Kidney (tissue), 13 donors: ENCODE measurements at regions not wholly inside any gene's neighbourhood (a gene's known extent, or its start where the extent isn't known, plus 50 kb on each side); places are given as distances from the start of the nearest gene placed in this dataset.

ENCODE experiments used
- DNase-seq, 5 donors: peaks; one replicate each; pipeline ENCODE4 v3.0.0-alpha.2; 2013 to 2020
- FAIRE-seq: peaks from 2 replicates; lab custom pipeline; 2012; peaks lifted over from hg19 to GRCh38; lab: Jason Lieb, UNC
- H3K27ac ChIP-seq, 2 donors: one replicate each; pipeline ENCODE4 v1.7.0; 2013; ENCODE audit warnings: low read depth in 2 of 2, low read length in 2 of 2, inconsistent platforms in 1 of 2
- H3K27me3 ChIP-seq: one replicate; pipeline ENCODE4 v1.7.1; 2013; ENCODE audit warnings: low read length, inconsistent platforms; ENCODE audit not compliant: control insufficient read depth, insufficient read depth
- H3K36me3 ChIP-seq, 3 donors: one replicate each; pipeline versions ENCODE4 v1.7.0 to v1.7.1; 2013; ENCODE audit warnings: low read length in 3 of 3, control low read depth in 1 of 3, inconsistent platforms in 1 of 3; ENCODE audit not compliant: insufficient read depth in 3 of 3, control insufficient read depth in 2 of 3
- H3K4me1 ChIP-seq, 3 donors: one replicate each; pipeline versions ENCODE4 v1.7.0 to v1.7.1; 2013; ENCODE audit warnings: low read length in 3 of 3, inconsistent platforms in 1 of 3, low read depth in 1 of 3; ENCODE audit not compliant: control insufficient read depth in 2 of 3, insufficient read depth in 2 of 3
- H3K4me3 ChIP-seq, 3 donors: one replicate each; pipeline versions ENCODE4 v1.7.0 to v1.8.1; 2013; ENCODE audit warnings: low read length in 3 of 3, control low read depth in 1 of 3, inconsistent platforms in 1 of 3
- H3K9ac ChIP-seq, 3 donors: one replicate each; pipeline versions ENCODE4 v1.7.0 to v1.7.1; 2013; ENCODE audit warnings: low read length in 3 of 3, control low read depth in 1 of 3, inconsistent platforms in 1 of 3
- H3K9me3 ChIP-seq, 3 donors: one replicate each; pipeline versions ENCODE4 v1.7.0 to v1.7.1; 2013; ENCODE audit warnings: low read length in 3 of 3, control low read depth in 1 of 3, inconsistent platforms in 1 of 3; ENCODE audit not compliant: control insufficient read depth in 2 of 3, insufficient read depth in 1 of 3
- CTCF ChIP-seq: IDR thresholded peaks from 3 replicates; pipeline ENCODE4 v1.5.1; 2012; ENCODE audit warnings: mild to moderate bottlenecking, moderate library complexity, borderline replicate concordance; ENCODE audit not compliant: insufficient read depth; ENCODE audit errors: extremely low read depth
- intact Hi-C: fragments of 100-400 bp; cut with DNase I; formaldehyde crosslinking; loops from one replicate; pipeline ENCODE4 v1.11.1; 2022
- donor health status: control.
- donor health status: control.
- donor health status: control.
- donor health status: control.
- donor health status: control.
- donor health status: DM: yes; HTN: yes; CAD: no.
- donor health status: Normal renal cell carcinoma (clear cell type).

DNA sequence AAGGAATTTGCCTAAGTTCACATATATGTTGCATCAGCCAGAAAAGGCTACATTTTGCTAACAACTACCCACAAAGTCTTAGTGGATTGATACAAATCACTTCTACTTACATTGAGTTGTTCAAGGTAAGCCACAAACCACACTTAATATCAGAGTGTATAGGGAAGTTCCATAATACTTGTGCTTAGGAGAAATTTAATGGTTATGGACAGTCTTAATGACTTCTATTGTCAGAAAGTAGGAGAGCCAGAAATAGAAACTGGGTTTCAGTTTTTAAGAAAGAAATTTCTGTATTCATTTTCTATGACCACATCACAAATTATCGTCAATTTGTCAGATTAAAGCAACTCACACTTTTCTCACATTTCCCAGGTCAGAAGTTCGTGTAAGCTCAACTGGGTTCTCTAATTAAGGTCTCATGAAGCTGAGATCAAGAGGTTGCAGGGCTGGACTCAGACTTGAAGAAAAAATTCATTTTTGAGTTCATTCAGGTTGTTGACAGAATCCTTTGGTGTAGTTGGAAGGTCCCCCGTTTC lies 695.7 kb downstream of the CDH11 start:
- no peaks in the 10 kb centered on the region for H3K36me3 ChIP-seq
- no peaks in the 10 kb centered on the region for H3K9me3 ChIP-seq
- no peak for TF ChIP-seq CTCF
- DNase-seq = no peak
- intact Hi-C loops = no loop called here
- no peak overlapping the region for H3K27ac ChIP-seq
- no peak for FAIRE-seq
- no peaks in the 10 kb centered on the region for H3K27me3 ChIP-seq
- H3K9ac ChIP-seq = no peak overlapping the region
- H3K4me3 ChIP-seq = no peak overlapping the region
- H3K4me1 ChIP-seq = no peaks in the 10 kb centered on the region

GRCh38 chr16:64425381-64425780 lies 696.5 kb downstream of the CDH11 start:
- no peak overlapping the region for H3K4me3 ChIP-seq
- H3K9me3 ChIP-seq = no peaks in the 10 kb centered on the region
- H3K27ac ChIP-seq = no peak overlapping the region
- DNase-seq (no peak), FAIRE-seq (no peak)
- H3K9ac ChIP-seq = no peak overlapping the region
- TF ChIP-seq CTCF = no peak
- no peaks in the 10 kb centered on the region for H3K27me3 ChIP-seq
- no peaks in the 10 kb centered on the region for H3K36me3 ChIP-seq
- intact Hi-C loops = no loop called here
- no peaks in the 10 kb centered on the region for H3K4me1 ChIP-seq

DNA sequence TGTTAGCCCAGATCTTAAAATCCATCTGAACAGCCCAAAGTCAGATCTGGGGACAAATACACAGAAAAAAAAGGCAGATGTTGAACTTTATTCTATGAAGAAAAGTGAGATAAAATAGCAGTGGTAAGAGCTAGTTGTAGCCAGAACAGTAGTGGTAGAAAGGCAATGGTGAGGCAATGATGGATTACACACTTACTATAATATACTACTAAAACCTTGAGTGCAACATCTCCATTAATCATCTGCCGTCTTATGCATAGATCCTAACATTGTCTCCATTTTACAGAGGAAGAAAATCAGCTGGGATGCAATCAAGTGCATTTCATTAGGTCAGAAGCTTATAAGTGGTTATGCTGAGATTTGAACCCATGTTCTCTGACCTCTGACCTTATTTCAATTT lies 699.6 kb downstream of the CDH11 start:
- Histone ChIP-seq H3K4me1 (no peaks in the 10 kb centered on the region), H3K27ac (no peak overlapping the region), H3K9ac (no peak overlapping the region), H3K4me3 (no peak overlapping the region), H3K9me3 (no peaks in the 10 kb centered on the region), H3K27me3 (no peaks in the 10 kb centered on the region), H3K36me3 (no peaks in the 10 kb centered on the region)
- DNase-seq (no peak), FAIRE-seq (no peak)
- no peak for TF ChIP-seq CTCF
- intact Hi-C loops = no loop called here

GRCh38 chr16:64421515-64421914 lies 700.3 kb downstream of the CDH11 start:
- TF ChIP-seq CTCF = no peak
- intact Hi-C loops = no loop called here
- no peaks in the 10 kb centered on the region for H3K36me3 ChIP-seq
- DNase-seq (no peak), FAIRE-seq (no peak)
- no peak overlapping the region for H3K4me3 ChIP-seq
- H3K9ac ChIP-seq = no peak overlapping the region
- no peaks in the 10 kb centered on the region for H3K4me1 ChIP-seq
- H3K9me3 ChIP-seq = no peaks in the 10 kb centered on the region
- H3K27ac ChIP-seq = no peak overlapping the region
- H3K27me3 ChIP-seq = no peaks in the 10 kb centered on the region
